Psoas muscle (tissue), 7 donors: ENCODE measurements at regions not wholly inside any gene's neighbourhood (a gene's known extent, or its start where the extent isn't known, plus 50 kb on each side); places are given as distances from the start of the nearest gene placed in this dataset.

Experiments
- ATAC-seq, 4 donors: fragments of 200-7000 bp; cut with Tn5 transposase; one replicate each; pipeline ENCODE4 v1.9.1; 2020; ENCODE audit warnings: moderate library complexity in 3 of 4, mild to moderate bottlenecking in 2 of 4
- DNase-seq, 2 donors: peaks; one replicate each; pipeline ENCODE4 v3.0.0-alpha.2; 2020
- H3K27ac ChIP-seq: fragments of 200-600 bp; one replicate; pipeline ENCODE4 v1.8.0; 2022
- H3K27me3 ChIP-seq, 3 donors: fragments of 200-600 bp in 1 of 3; one replicate each; pipeline versions ENCODE4 v1.6.1 to v1.8.0; 2013 to 2022; ENCODE audit warnings: low read length in 2 of 3, mild to moderate bottlenecking in 2 of 3, moderate library complexity in 1 of 3; ENCODE audit not compliant: insufficient read depth in 3 of 3
- H3K36me3 ChIP-seq, 2 donors: fragments of 200-600 bp in 1 of 2; one replicate each; pipeline versions ENCODE4 v1.6.1 to v1.8.0; 2013 to 2022; ENCODE audit warnings: low read depth in 1 of 2, mild to moderate bottlenecking in 1 of 2, moderate library complexity in 1 of 2; ENCODE audit not compliant: insufficient read depth in 1 of 2
- H3K4me1 ChIP-seq: fragments of 200-600 bp; one replicate; pipeline ENCODE4 v1.8.0; 2022
- H3K4me3 ChIP-seq: fragments of 200-600 bp; one replicate; pipeline ENCODE4 v1.8.0; 2022; ENCODE audit warnings: mild to moderate bottlenecking
- H3K9me3 ChIP-seq: fragments of 200-600 bp; one replicate; pipeline ENCODE4 v1.8.0; 2022
- WGBS, 3 donors: extraction: QIAGEN DNeasy Blood & Tissue Kit; methylation state at CpG; one replicate each; pipeline versions ENCODE4 v1.1.6 to v1.1.7; 2013; 5-methylcytosine and 5-hydroxymethylcytosine counted together
- intact Hi-C, 2 donors: fragments of 100-400 bp; cut with DNase I; formaldehyde crosslinking; loops; one replicate each; pipeline versions ENCODE4 v1.11.0 to v1.14.2; 2022
- TF ChIP-seq, protein P1 (sequence below): fragments of 200-600 bp; IDR thresholded peaks from one replicate; pipeline ENCODE4 v1.8.0; 2022; ENCODE audit warnings: antibody characterized with exemption
- donor health status: healthy with polysubstance abuse.
- donor health status: DM: no; HTN: no; CAD: no; lungs with moderate emphysema.
- donor health status: Bipolar disorder and iron deficiency.
- donor health status: healthy.
- donor health status: DM: yes; HTN: yes; CAD: no.
- donor health status: DM: no; HTN: no; CAD: no.
- donor health status: DM: yes; HTN: yes; CAD: no.

DNA sequence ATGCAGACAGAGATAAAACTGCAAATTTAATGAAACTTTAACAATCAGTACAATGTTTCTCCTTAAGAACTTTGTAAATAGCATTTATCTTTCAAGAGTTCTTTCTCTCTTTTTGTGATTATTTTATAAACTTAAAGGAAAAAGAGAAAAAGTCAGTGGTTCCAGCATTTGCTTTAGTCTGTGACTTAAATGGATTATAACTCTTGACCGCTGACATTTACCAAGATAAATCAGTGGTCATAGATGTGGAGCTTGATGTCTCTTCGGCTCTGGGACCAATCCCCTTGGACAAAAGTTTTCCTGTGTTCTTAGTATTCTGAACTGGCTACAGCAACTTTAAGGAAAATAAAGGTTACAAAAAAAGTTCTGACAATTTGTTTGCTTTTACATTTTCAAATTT lies 162.6 kb downstream of the TM9SF2 start:
- ATAC-seq (no peak), DNase-seq (no peak)
- Histone ChIP-seq H3K4me1 (no peaks in the 10 kb centered on the region), H3K36me3 (no peaks in the 10 kb centered on the region), H3K4me3 (no peak overlapping the region), H3K27ac (no peak overlapping the region), H3K27me3 (no peaks in the 10 kb centered on the region), H3K9me3 (no peaks in the 10 kb centered on the region)
- TF ChIP-seq, protein P1, sequence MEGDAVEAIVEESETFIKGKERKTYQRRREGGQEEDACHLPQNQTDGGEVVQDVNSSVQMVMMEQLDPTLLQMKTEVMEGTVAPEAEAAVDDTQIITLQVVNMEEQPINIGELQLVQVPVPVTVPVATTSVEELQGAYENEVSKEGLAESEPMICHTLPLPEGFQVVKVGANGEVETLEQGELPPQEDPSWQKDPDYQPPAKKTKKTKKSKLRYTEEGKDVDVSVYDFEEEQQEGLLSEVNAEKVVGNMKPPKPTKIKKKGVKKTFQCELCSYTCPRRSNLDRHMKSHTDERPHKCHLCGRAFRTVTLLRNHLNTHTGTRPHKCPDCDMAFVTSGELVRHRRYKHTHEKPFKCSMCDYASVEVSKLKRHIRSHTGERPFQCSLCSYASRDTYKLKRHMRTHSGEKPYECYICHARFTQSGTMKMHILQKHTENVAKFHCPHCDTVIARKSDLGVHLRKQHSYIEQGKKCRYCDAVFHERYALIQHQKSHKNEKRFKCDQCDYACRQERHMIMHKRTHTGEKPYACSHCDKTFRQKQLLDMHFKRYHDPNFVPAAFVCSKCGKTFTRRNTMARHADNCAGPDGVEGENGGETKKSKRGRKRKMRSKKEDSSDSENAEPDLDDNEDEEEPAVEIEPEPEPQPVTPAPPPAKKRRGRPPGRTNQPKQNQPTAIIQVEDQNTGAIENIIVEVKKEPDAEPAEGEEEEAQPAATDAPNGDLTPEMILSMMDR: no peak
- 89 to 97% (median 96%) methylated on average over 2 of the region's 2 CpGs for WGBS, 3 donors
- intact Hi-C loops: no loop called here

DNA sequence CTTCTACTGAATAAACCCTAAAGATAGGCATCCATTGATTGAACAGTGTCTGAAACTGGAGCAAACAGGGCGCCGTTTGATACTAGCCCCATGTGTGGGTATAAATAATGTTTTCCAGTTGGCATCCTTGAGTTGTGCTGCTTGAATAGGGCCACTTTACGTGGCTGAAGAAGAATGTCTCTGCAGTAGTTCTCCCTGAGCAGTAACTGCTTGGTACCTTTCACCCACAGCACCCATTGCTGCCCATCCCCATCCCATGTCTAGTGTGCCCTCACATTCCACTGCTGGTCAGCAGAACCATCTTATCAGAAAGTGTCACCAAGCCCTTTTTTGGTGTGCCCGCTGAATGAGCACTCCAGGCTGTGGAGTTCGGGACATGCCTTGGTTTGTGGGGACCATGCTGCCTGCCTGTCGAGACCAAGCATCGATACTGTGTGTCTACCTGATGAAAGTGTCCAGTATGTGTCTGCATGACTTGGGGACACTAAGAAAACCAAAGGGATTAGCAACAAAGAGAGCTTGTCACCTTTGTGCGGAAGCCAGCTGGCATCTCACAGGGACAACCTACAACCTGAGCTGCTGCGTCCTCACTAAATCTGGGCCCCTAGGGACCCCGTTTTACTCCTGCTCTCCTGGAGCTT lies 162.0 kb downstream of the TM9SF2 start:
- Histone ChIP-seq H3K4me1 (no peaks in the 10 kb centered on the region), H3K4me3 (no peak overlapping the region), H3K27ac (no peak overlapping the region), H3K9me3 (no peaks in the 10 kb centered on the region), H3K27me3 (no peaks in the 10 kb centered on the region), H3K36me3 (no peaks in the 10 kb centered on the region)
- DNase-seq (no peak), ATAC-seq (no peak)
- intact Hi-C loops: no loop called here
- TF ChIP-seq, protein P1: no peak
- WGBS, 3 donors: 87 to 93% (median 89%) methylated on average over 10 of the region's 10 CpGs

DNA sequence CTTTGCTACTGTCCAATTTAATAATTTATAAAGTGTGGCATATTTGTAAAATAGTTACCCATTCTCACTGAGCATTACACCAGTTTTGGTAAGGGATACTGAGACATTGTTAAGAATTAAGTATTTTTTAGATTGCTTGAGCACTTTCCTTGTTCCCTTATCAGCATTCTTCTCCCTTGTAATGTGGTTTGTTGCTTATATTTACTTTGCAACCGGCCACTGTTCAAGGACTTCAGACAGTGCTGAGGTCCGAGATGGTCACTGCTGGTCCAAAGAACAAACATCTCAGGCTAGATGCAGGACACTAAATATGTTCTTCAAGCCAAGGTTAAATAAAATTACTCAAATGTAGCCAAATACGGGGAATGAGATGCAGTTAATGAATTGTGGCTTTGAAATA lies 161.4 kb downstream of the TM9SF2 start:
- TF ChIP-seq, protein P1: no peak
- Histone ChIP-seq H3K4me1 (no peaks in the 10 kb centered on the region), H3K4me3 (no peak overlapping the region), H3K27ac (no peak overlapping the region), H3K9me3 (no peaks in the 10 kb centered on the region), H3K27me3 (no peaks in the 10 kb centered on the region), H3K36me3 (no peaks in the 10 kb centered on the region)
- 84 to 90% (median 87%) methylated on average over 3 of the region's 3 CpGs for WGBS, 3 donors
- no peak for DNase-seq
- intact Hi-C loops: no loop called here
- no peak for ATAC-seq

DNA sequence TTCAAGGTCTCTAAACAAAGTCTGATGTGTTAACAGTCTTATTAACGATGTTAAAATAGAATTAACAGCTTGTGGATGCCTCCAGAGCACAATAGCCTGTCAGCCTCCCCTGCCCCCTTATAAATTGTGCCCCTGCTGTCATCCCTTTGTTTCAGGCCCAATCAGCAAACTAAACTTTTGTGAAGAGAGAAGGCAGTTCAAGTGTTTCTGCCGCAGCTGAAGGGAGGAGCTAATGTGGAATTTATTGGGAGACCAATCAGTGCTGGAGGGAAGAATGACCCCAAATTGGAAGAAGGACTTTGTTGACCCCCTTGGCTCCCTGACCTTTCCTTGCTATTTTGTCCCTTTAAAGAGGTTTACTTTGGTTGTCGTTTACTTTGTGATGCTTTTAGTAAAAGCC lies 160.5 kb downstream of the TM9SF2 start:
- DNase-seq (no peak), ATAC-seq (no peak)
- Histone ChIP-seq H3K9me3 (no peaks in the 10 kb centered on the region), H3K4me3 (no peak overlapping the region), H3K27me3 (no peaks in the 10 kb centered on the region), H3K27ac (no peak overlapping the region), H3K4me1 (no peaks in the 10 kb centered on the region), H3K36me3 (no peaks in the 10 kb centered on the region)
- intact Hi-C loops: no loop called here
- TF ChIP-seq, protein P1: no peak
- 85 to 94% (median 92%) methylated on average over 3 of the region's 3 CpGs for WGBS, 3 donors
